LNCaP clone FGC (cell line): ENCODE measurements at regions not wholly inside any gene's neighbourhood (a gene's known extent, or its start where the extent isn't known, plus 50 kb on each side); places are given as distances from the start of the nearest gene placed in this dataset.
A peak's percentile ranks its signal among the peaks of the same experiment; 100 is the strongest.

Experiments used
- DNase-seq: peaks from one replicate; pipeline ENCODE4 v3.0.0-alpha.2; 2011; ENCODE audit warnings: low read depth
- H3K4me3 ChIP-seq: 2 replicates; pipeline ENCODE4 v1.5.1; 2011; ENCODE audit warnings: mild to moderate bottlenecking, low read depth, low read length, control low read depth
- TF ChIP-seq, protein P1 (sequence below): IDR thresholded peaks from 2 replicates; pipeline ENCODE4 v1.5.1; 2012; ENCODE audit warnings: mild to moderate bottlenecking; ENCODE audit not compliant: control insufficient read depth, insufficient read depth; ENCODE audit errors: extremely low read depth

DNA sequence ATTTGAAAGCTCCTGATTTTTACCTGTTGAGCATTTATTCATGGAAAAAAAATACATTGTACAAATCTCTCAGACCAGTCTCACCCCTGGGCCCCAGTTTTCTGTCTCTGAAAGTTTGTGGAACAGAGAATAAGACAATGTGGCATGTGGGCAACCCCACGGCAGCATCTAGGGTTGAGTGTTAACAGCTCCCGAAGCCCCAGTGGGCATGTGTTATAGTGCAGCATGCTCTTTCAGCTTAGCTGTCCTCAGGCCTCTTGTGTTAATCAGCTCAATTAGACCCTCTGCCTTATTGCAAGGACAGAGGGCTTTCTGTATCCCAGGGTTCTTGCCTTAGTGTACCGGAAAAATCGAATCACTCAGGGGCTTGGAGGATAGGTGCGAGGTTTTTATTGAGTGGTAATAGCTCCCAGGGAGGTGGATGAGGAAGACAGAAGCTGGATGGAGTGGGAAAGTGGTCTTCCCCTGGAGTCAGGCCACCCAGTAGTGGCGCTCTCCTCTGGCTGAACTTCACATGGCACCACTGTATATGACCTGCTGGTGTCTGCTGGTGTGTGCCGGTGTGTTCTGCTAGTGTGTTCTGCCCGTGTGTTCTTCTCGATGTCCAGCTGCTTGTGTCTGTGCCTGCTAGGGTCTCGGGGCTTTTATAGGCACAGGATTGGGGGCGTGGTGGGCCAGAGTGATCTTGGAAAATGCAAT is 382.8 kb downstream of the EPM2A start:
- TF ChIP-seq, protein P1, sequence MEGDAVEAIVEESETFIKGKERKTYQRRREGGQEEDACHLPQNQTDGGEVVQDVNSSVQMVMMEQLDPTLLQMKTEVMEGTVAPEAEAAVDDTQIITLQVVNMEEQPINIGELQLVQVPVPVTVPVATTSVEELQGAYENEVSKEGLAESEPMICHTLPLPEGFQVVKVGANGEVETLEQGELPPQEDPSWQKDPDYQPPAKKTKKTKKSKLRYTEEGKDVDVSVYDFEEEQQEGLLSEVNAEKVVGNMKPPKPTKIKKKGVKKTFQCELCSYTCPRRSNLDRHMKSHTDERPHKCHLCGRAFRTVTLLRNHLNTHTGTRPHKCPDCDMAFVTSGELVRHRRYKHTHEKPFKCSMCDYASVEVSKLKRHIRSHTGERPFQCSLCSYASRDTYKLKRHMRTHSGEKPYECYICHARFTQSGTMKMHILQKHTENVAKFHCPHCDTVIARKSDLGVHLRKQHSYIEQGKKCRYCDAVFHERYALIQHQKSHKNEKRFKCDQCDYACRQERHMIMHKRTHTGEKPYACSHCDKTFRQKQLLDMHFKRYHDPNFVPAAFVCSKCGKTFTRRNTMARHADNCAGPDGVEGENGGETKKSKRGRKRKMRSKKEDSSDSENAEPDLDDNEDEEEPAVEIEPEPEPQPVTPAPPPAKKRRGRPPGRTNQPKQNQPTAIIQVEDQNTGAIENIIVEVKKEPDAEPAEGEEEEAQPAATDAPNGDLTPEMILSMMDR: no peak
- no peak for DNase-seq
- H3K4me3 ChIP-seq: no peak overlapping the region

DNA sequence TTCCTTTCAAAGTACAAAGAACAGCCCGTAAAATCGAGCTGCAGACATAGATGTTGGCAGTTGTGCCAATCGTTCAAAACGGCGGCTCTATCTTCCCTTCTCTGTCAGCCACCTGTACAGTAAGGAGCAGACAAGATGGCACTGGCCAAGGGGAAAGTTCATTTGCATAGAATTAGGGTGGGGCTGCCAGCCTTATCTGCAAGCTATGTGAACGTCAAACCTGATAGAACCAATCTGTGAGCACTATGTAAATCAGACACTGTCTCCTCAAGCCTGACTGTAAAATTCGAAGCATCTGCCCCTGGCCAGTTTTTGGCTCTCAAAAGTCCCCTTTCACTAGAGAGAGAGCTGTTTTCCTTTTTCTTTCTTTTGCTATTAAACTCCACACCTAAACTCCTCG is 374.5 kb downstream of the EPM2A start:
- no peak overlapping the region for H3K4me3 ChIP-seq
- TF ChIP-seq, protein P1: no peak
- DNase-seq: no peak

DNA sequence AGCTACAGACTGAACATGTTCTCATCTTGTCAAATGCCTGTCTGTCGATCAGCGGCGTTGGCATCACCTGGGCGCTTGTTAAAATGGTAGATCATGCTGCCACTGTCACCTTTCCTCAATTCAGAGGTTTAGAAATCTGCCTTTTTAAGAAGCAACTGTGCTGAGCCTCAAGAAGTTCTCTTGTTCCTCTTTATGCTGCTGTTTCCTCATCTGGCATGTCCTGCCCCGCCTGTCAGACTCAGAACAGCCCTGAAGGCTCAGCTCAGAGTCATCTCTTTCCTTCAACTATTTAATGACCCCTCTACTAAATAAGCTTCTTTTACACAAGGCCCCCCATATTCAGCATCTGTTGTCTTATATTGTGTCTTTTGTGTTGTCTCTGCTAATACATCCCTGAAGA is 368.2 kb downstream of the EPM2A start:
- TF ChIP-seq, protein P1: no peak
- no peak overlapping the region for H3K4me3 ChIP-seq
- DNase-seq: no peak

DNA sequence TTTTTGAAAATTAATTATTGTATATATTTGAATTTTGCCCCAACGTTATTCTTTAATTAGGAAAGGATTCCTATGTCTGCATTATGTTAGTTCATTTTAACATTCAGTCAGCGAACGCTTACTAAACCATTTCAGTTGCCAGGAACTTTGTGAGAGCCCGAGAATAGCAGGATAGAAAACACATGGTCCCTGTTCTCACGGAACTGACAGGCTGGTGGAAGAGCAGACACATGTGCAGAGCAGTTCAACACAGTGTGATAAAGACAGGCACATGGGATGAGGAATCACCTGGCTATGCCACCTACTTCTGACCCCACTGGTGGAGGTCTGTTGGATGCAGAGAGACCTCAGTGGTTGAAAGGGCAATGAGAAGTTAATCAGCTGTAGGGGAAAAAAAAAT is 367.2 kb downstream of the EPM2A start:
- TF ChIP-seq, protein P1: no peak

DNA sequence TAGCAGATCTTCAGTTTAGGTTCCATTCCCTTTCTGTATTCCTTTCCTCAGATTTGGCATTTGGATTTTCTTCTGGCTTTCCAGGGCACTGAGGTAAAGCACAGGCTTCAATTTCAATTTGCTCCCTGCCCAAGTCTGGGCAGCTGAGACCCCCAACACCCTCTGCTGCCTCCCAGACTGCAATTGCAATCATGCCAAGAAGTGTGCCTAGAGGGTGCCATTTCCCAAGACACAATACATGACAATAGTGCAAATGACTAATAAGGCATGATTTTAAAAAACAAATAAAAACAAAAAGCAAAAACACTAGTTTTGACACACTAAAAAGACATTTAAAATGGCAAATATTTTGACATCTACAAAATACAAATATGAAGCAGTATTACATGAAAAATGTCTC is 364.8 kb downstream of the EPM2A start:
- DNase-seq: no peak
- H3K4me3 ChIP-seq: no peak overlapping the region
- TF ChIP-seq, protein P1: 0 out of 2 replicates have a peak, but pooled peaks have one; percentile 11

More for the DNA sequence above, 367.2 kb downstream of the EPM2A start:
- no peak overlapping the region for H3K4me3 ChIP-seq
- DNase-seq: no peak

DNA sequence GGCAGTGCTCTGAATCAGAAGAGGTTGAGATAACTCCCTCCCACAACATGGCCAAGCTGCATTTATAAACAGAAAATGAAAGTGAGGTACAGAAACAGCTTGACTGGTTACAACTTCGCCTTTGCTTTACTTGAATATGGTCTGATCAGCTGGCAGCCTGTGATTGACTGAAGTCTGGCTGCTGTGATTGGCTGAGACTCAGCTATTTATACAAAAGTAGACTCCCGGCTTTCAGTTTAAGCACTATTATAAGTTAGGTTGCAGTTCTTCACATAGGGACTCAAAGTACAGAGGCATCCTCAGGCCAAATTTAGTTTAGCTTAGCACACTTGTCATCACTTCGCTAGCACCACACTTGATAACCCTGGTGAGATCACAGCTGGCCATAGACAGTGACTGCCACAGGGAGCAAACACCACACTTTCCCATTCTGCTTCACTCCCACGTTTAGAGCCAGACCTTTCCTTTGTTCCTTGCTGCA is 362.6 kb downstream of the EPM2A start:
- DNase-seq: no peak
- TF ChIP-seq, protein P1: no peak
- no peak overlapping the region for H3K4me3 ChIP-seq

DNA sequence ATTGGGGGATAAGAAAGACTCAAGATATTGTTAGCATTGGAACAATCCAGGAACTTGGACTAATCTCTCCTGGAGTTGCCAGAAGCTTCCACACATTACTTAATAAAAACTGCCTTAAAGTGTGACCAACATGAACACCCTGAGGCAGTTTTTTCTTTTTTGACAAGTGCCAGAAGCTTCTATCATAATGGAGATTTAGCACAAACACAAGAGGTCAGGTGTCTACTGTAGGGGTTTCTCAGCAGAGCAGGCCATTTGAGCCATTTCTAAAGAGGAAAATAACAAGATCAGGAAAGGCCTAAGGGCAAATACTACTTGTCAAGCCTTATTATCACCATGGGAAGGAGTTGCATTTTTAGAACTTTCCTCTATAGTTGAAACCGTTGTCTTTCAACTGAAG is 361.5 kb downstream of the EPM2A start:
- TF ChIP-seq, protein P1: no peak
- no peak for DNase-seq
- no peak overlapping the region for H3K4me3 ChIP-seq
